ENCODE measurements at regions not wholly inside any gene's neighbourhood (a gene's known extent, or its start where the extent isn't known, plus 50 kb on each side); places are given as distances from the start of the nearest gene placed in this dataset.

- CTCF ChIA-PET = no interaction called here
- TF ChIP-seq ZNF671 (CRISPR knock-in tag; IDR thresholded peaks at IDR 0.05) (no peak), ELF4 (CRISPR knock-in tag; IDR thresholded peaks at IDR 0.05; ENCODE audit: low read depth) (no peak), GRHL2 (CRISPR knock-in tag; IDR thresholded peaks at IDR 0.05; ENCODE audit: insufficient replicate concordance, severe bottlenecking) (no peak), JUN (CRISPR knock-in tag; IDR thresholded peaks at IDR 0.05) (no peak), ARID4B (CRISPR knock-in tag; IDR thresholded peaks at IDR 0.05; ENCODE audit: borderline replicate concordance) (no peak), ZNF219 (CRISPR knock-in tag; IDR thresholded peaks at IDR 0.05; ENCODE audit: borderline replicate concordance) (no peak), ZBTB21 (CRISPR knock-in tag; IDR thresholded peaks at IDR 0.05; ENCODE audit: borderline replicate concordance) (no peak), ZNF416 (CRISPR knock-in tag; IDR thresholded peaks at IDR 0.05) (no peak), NFYB (CRISPR knock-in tag; conservative IDR thresholded peaks at IDR 0.05; ENCODE audit: low read depth) (no peak), ZNF423 (CRISPR knock-in tag; IDR thresholded peaks at IDR 0.05) (no peak), KAT7 (CRISPR knock-in tag; IDR thresholded peaks at IDR 0.05; ENCODE audit: borderline replicate concordance) (no peak), USF2 (CRISPR knock-in tag; IDR thresholded peaks at IDR 0.05) (no peak), NR1H2 (CRISPR knock-in tag; IDR thresholded peaks at IDR 0.05) (no peak), OVOL2 (CRISPR knock-in tag; IDR thresholded peaks at IDR 0.05; ENCODE audit: borderline replicate concordance) (no peak), PRRX2 (CRISPR knock-in tag; IDR thresholded peaks at IDR 0.05) (no peak), E2F4 (CRISPR knock-in tag; IDR thresholded peaks at IDR 0.05; ENCODE audit: borderline replicate concordance, low read depth) (no peak), SP1 (CRISPR knock-in tag; conservative IDR thresholded peaks at IDR 0.05) (no peak), NR3C1 (CRISPR knock-in tag; conservative IDR thresholded peaks at IDR 0.05; ENCODE audit: low read depth) (no peak), ZNF138 (CRISPR knock-in tag; conservative IDR thresholded peaks at IDR 0.05) (no peak), ATF2 (CRISPR knock-in tag; IDR thresholded peaks at IDR 0.05; ENCODE audit: borderline replicate concordance, low read depth) (no peak)
- H3K27me3 Mint-ChIP-seq (ENCODE audit: low read depth) = no peaks in the 10 kb centered on the region; the same call in 1 of the 2 replicates
- H3K9me3 Mint-ChIP-seq = no peaks in the 10 kb centered on the region
- H3K36me3 Mint-ChIP-seq = no peaks in the 10 kb centered on the region
- H3K4me3 Mint-ChIP-seq = no peak overlapping the region
- POLR2A ChIA-PET = no interaction called here
- DNase-seq (ENCODE audit: low spot score) (no peak), ATAC-seq (no peak)
- H3K4me1 Mint-ChIP-seq = no peaks in the 10 kb centered on the region
- no peak overlapping the region for H3K27ac Mint-ChIP-seq
These were observed 320.5 kb downstream of the VRK1 start for GRCh38 chr14:97117693-97118092.

Data from WTC11 (cell line).